ENCODE measurements at regions not wholly inside any gene's neighbourhood (a gene's known extent, or its start where the extent isn't known, plus 50 kb on each side); places are given as distances from the start of the nearest gene placed in this dataset.

DNA sequence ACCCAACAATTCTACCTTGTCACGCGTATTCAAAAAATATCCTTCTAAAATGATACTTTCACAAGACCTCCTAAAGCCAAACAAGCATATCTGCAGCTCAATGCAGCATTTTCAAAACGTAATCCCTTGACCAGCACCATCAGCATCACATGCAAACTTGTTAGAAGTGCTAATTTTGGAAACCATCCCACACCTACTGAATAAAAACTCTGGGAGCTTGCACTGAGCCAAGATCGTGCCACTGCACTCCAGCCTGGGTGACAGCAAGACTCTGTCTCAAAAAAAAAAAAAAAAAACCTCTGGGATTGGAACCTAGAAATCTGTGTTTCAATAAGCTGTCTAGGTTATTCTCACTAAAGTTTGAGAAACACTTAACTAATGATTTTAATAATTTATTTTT, 223.3 kb upstream of the CCDC54 start:
- TF ChIP-seq EP300 (IDR thresholded peaks at IDR 0.05; ENCODE audit: borderline replicate concordance in 1 of 2, low read depth in 1 of 2, low read length in 1 of 2) (no peak), POLR2AphosphoS5 (IDR thresholded peaks at IDR 0.05; ENCODE audit: low read depth, low read length) (no peak), ELF1 (IDR thresholded peaks at IDR 0.05) (no peak)
- TF ChIP-seq, protein P1, sequence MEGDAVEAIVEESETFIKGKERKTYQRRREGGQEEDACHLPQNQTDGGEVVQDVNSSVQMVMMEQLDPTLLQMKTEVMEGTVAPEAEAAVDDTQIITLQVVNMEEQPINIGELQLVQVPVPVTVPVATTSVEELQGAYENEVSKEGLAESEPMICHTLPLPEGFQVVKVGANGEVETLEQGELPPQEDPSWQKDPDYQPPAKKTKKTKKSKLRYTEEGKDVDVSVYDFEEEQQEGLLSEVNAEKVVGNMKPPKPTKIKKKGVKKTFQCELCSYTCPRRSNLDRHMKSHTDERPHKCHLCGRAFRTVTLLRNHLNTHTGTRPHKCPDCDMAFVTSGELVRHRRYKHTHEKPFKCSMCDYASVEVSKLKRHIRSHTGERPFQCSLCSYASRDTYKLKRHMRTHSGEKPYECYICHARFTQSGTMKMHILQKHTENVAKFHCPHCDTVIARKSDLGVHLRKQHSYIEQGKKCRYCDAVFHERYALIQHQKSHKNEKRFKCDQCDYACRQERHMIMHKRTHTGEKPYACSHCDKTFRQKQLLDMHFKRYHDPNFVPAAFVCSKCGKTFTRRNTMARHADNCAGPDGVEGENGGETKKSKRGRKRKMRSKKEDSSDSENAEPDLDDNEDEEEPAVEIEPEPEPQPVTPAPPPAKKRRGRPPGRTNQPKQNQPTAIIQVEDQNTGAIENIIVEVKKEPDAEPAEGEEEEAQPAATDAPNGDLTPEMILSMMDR (IDR thresholded peaks at IDR 0.05) = no peak
- TF ChIP-seq, protein P2, sequence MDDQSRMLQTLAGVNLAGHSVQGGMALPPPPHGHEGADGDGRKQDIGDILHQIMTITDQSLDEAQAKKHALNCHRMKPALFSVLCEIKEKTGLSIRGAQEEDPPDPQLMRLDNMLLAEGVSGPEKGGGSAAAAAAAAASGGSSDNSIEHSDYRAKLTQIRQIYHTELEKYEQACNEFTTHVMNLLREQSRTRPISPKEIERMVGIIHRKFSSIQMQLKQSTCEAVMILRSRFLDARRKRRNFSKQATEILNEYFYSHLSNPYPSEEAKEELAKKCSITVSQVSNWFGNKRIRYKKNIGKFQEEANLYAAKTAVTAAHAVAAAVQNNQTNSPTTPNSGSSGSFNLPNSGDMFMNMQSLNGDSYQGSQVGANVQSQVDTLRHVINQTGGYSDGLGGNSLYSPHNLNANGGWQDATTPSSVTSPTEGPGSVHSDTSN (IDR thresholded peaks at IDR 0.05) = no peak
- TF ChIP-seq, protein P3, sequence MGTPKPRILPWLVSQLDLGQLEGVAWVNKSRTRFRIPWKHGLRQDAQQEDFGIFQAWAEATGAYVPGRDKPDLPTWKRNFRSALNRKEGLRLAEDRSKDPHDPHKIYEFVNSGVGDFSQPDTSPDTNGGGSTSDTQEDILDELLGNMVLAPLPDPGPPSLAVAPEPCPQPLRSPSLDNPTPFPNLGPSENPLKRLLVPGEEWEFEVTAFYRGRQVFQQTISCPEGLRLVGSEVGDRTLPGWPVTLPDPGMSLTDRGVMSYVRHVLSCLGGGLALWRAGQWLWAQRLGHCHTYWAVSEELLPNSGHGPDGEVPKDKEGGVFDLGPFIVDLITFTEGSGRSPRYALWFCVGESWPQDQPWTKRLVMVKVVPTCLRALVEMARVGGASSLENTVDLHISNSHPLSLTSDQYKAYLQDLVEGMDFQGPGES (IDR thresholded peaks at IDR 0.05; ENCODE audit: low read depth, low read length) = no peak

All from SK-N-SH (cell line).